ENCODE measurements at regions not wholly inside any gene's neighbourhood (a gene's known extent, or its start where the extent isn't known, plus 50 kb on each side); places are given as distances from the start of the nearest gene placed in this dataset.

DNA sequence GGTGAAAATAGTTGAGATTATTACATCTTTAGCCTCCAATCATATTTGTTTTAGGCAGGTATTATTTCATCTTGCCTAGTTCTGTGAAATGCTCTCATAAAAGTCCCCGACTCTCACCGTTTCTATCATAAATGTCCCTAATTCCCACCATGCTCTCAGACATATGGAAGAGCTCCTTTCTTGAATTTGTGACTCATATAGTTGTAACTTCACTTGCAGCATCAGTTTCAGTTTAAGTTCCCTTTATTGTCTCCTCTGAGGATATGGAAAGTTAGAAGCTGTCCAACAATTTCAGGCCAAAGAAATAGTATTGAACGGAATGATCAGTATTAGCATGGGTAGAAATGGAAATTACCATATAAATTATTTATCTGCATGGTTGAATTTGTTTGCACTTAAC lies 187.5 kb upstream of the NR4A3 start:
- TF ChIP-seq POLR2A (IDR thresholded peaks at IDR 0.05) (no peak), EP300 (IDR thresholded peaks at IDR 0.05) (no peak)
- TF ChIP-seq, protein P1, sequence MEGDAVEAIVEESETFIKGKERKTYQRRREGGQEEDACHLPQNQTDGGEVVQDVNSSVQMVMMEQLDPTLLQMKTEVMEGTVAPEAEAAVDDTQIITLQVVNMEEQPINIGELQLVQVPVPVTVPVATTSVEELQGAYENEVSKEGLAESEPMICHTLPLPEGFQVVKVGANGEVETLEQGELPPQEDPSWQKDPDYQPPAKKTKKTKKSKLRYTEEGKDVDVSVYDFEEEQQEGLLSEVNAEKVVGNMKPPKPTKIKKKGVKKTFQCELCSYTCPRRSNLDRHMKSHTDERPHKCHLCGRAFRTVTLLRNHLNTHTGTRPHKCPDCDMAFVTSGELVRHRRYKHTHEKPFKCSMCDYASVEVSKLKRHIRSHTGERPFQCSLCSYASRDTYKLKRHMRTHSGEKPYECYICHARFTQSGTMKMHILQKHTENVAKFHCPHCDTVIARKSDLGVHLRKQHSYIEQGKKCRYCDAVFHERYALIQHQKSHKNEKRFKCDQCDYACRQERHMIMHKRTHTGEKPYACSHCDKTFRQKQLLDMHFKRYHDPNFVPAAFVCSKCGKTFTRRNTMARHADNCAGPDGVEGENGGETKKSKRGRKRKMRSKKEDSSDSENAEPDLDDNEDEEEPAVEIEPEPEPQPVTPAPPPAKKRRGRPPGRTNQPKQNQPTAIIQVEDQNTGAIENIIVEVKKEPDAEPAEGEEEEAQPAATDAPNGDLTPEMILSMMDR (IDR thresholded peaks at IDR 0.05) = no peak
